ENCODE measurements at regions not wholly inside any gene's neighbourhood (a gene's known extent, or its start where the extent isn't known, plus 50 kb on each side); places are given as distances from the start of the nearest gene placed in this dataset.

GRCh38 chr15:68512052-68512451, 66.7 kb upstream of the CORO2B start:
- Histone ChIP-seq H2AK5ac (ENCODE audit: low read length, severe bottlenecking) (peak overlapping the region; percentile 1), H2BK120ac (ENCODE audit: low read depth, low read length) (no peak overlapping the region), H3K23ac (ENCODE audit: low read length in 2 of 2) (no peak overlapping the region), H3K36me3 (ENCODE audit: control insufficient read depth in 1 of 2, insufficient read depth in 2 of 2, low read depth in 1 of 2, low read length in 2 of 2) (no peaks in the 10 kb centered on the region), H2AFZ (ENCODE audit: low read depth, low read length) (no peak overlapping the region), H3K9me3 (ENCODE audit: control insufficient read depth, low read length) (peaks cover 4% of the 10 kb centered on the region), H2BK15ac (ENCODE audit: low read depth, poor library complexity, severe bottlenecking) (peak overlapping the region; percentile 44), H3K9ac (ENCODE audit: low read length) (no peak overlapping the region), H4K8ac (ENCODE audit: low read length) (no peak overlapping the region), H3K18ac (ENCODE audit: low read depth in 1 of 2, low read length in 2 of 2) (peak overlapping the region in 1 of 2 experiments; percentile 1), H3K27me3 (ENCODE audit: control insufficient read depth in 1 of 2, insufficient read depth in 1 of 2, low read length in 2 of 2) (peaks cover 0 to 29% of the 10 kb centered on the region in 2 experiments), H4K91ac (ENCODE audit: low read length) (no peak overlapping the region), H3K27ac (ENCODE audit: low read length, poor library complexity, severe bottlenecking) (no peak overlapping the region), H3K4me2 (ENCODE audit: low read length, poor library complexity, severe bottlenecking) (no peak overlapping the region), H3K4me1 (ENCODE audit: control insufficient read depth, insufficient read depth, low read depth, low read length) (peaks cover 4% of the 10 kb centered on the region), H3K14ac (ENCODE audit: low read length in 2 of 2) (no peak overlapping the region), H2BK5ac (ENCODE audit: low read depth, low read length, poor library complexity, severe bottlenecking) (no peak overlapping the region), H3K4ac (ENCODE audit: low read depth in 1 of 2, low read length in 2 of 2) (no peak overlapping the region), H2BK12ac (ENCODE audit: low read length in 2 of 2) (no peak overlapping the region), H3K79me1 (replicated peaks; ENCODE audit: low read length, poor library complexity, severe bottlenecking) (no peaks in the 10 kb centered on the region), H3K4me3 (ENCODE audit: insufficient read depth in 1 of 2, low read depth in 1 of 2, low read length in 2 of 2) (no peak overlapping the region)
- WGBS = 83% methylated on average over 6 of the region's 7 CpGs
- DNase-seq = no peak

DNA sequence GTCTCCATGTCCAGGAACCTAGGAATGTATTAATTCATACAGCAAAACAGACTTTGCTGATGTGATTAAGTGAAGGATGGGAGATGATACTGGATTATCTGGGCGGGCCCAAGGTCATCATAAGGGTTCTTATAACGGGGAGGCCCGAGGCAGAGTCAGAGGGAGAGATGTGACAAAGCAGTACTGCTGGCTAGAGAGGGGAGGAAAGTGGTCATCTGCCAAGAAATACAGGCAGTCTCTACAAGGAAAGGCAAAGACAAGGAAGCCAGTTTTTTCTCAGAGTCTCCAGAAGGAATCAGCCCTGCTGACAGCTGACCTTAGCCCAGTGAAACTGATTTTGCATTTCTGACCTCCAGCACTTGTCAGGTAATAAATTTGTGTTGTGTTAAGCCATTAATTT, 66.2 kb upstream of the CORO2B start:
- no peak overlapping the region for H2BK12ac ChIP-seq (ENCODE audit: low read length in 2 of 2)
- no peak overlapping the region for H2AK5ac ChIP-seq (ENCODE audit: low read length, severe bottlenecking)
- no peak overlapping the region for H3K9ac ChIP-seq (ENCODE audit: low read length)
- no peak for DNase-seq
- H2AFZ ChIP-seq (ENCODE audit: low read depth, low read length) = no peak overlapping the region
- no peaks in the 10 kb centered on the region for H3K79me1 ChIP-seq (replicated peaks; ENCODE audit: low read length, poor library complexity, severe bottlenecking)
- H2BK15ac ChIP-seq (ENCODE audit: low read depth, poor library complexity, severe bottlenecking) = no peak overlapping the region
- no peak overlapping the region for H3K23ac ChIP-seq (ENCODE audit: low read length in 2 of 2)
- no peak overlapping the region for H3K4me3 ChIP-seq (ENCODE audit: insufficient read depth in 1 of 2, low read depth in 1 of 2, low read length in 2 of 2)
- H3K36me3 ChIP-seq (ENCODE audit: control insufficient read depth in 1 of 2, insufficient read depth in 2 of 2, low read depth in 1 of 2, low read length in 2 of 2) = no peaks in the 10 kb centered on the region
- no peak overlapping the region for H3K4ac ChIP-seq (ENCODE audit: low read depth in 1 of 2, low read length in 2 of 2)
- H2BK5ac ChIP-seq (ENCODE audit: low read depth, low read length, poor library complexity, severe bottlenecking) = no peak overlapping the region
- 81% methylated on average over 3 of the region's 3 CpGs for WGBS
- H4K91ac ChIP-seq (ENCODE audit: low read length) = no peak overlapping the region
- no peak overlapping the region for H3K4me2 ChIP-seq (ENCODE audit: low read length, poor library complexity, severe bottlenecking)
- no peak overlapping the region for H3K18ac ChIP-seq (ENCODE audit: low read depth in 1 of 2, low read length in 2 of 2)
- H3K9me3 ChIP-seq (ENCODE audit: control insufficient read depth, low read length) = peaks cover 4% of the 10 kb centered on the region
- no peak overlapping the region for H3K27ac ChIP-seq (ENCODE audit: low read length, poor library complexity, severe bottlenecking)
- no peak overlapping the region for H2BK120ac ChIP-seq (ENCODE audit: low read depth, low read length)
- peaks cover 6% of the 10 kb centered on the region for H3K4me1 ChIP-seq (ENCODE audit: control insufficient read depth, insufficient read depth, low read depth, low read length)
- H3K27me3 ChIP-seq (ENCODE audit: control insufficient read depth in 1 of 2, insufficient read depth in 1 of 2, low read length in 2 of 2) = peaks cover 0 to 26% of the 10 kb centered on the region in 2 experiments
- no peak overlapping the region for H3K14ac ChIP-seq (ENCODE audit: low read length in 2 of 2)
- no peak overlapping the region for H4K8ac ChIP-seq (ENCODE audit: low read length)

GRCh38 chr15:68515371-68516095, 63.3 kb upstream of the CORO2B start:
- Histone ChIP-seq H4K91ac (ENCODE audit: low read length) (peak overlapping the region; percentile 69), H2AFZ (ENCODE audit: low read depth, low read length) (no peak overlapping the region), H3K27me3 (ENCODE audit: control insufficient read depth in 1 of 2, insufficient read depth in 1 of 2, low read length in 2 of 2) (peaks cover 0 to 12% of the 10 kb centered on the region in 2 experiments), H2BK120ac (ENCODE audit: low read depth, low read length) (no peak overlapping the region), H2BK15ac (ENCODE audit: low read depth, poor library complexity, severe bottlenecking) (no peak overlapping the region), H3K14ac (ENCODE audit: low read length in 2 of 2) (no peak overlapping the region), H3K27ac (ENCODE audit: low read length, poor library complexity, severe bottlenecking) (no peak overlapping the region), H2BK5ac (ENCODE audit: low read depth, low read length, poor library complexity, severe bottlenecking) (no peak overlapping the region), H3K9ac (ENCODE audit: low read length) (no peak overlapping the region), H3K9me3 (ENCODE audit: control insufficient read depth, low read length) (peaks cover 4% of the 10 kb centered on the region), H3K36me3 (ENCODE audit: control insufficient read depth in 1 of 2, insufficient read depth in 2 of 2, low read depth in 1 of 2, low read length in 2 of 2) (no peaks in the 10 kb centered on the region), H2AK5ac (ENCODE audit: low read length, severe bottlenecking) (peak overlapping the region; percentile 21), H3K18ac (ENCODE audit: low read depth in 1 of 2, low read length in 2 of 2) (peak overlapping the region in 1 of 2 experiments; percentile 7), H3K4me1 (ENCODE audit: control insufficient read depth, insufficient read depth, low read depth, low read length) (peaks cover 12% of the 10 kb centered on the region), H3K23ac (ENCODE audit: low read length in 2 of 2) (peak overlapping the region in 1 of 2 experiments; percentile 11), H3K4ac (ENCODE audit: low read depth in 1 of 2, low read length in 2 of 2) (no peak overlapping the region), H2BK12ac (ENCODE audit: low read length in 2 of 2) (no peak overlapping the region), H4K8ac (ENCODE audit: low read length) (no peak overlapping the region), H3K79me1 (replicated peaks; ENCODE audit: low read length, poor library complexity, severe bottlenecking) (no peaks in the 10 kb centered on the region), H3K4me2 (ENCODE audit: low read length, poor library complexity, severe bottlenecking) (no peak overlapping the region), H3K4me3 (ENCODE audit: insufficient read depth in 1 of 2, low read depth in 1 of 2, low read length in 2 of 2) (no peak overlapping the region)
- no peak for DNase-seq
- whole genome bisulfite sequencing = 86% methylated on average over 6 of the region's 6 CpGs

DNA sequence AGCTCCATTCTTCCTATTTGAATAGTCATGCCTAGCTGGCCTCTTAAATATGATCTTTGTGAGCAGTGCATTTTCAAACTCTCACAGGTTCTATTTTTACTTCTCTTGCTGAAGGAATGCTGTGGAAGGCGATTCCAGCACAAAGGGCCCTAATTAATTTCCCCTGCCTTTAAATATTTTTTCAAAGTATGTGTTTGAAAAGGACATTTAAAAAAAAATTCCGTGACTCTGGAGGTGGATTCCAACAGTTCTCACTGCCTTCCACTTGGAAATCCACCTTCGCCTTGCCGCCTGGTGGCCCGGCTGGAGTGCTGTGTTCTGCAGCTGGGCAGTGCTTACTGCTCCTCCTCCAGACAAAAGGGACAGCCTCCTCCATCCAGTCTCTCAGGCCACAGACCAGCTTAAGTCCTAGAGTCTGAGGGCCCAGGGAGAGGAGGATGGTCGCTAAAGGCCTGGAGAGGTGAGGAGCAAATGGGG, 61.5 kb upstream of the CORO2B start:
- DNase-seq = no peak
- H2AFZ ChIP-seq (ENCODE audit: low read depth, low read length) = no peak overlapping the region
- H4K91ac ChIP-seq (ENCODE audit: low read length) = no peak overlapping the region
- H3K9ac ChIP-seq (ENCODE audit: low read length) = no peak overlapping the region
- no peak overlapping the region for H2BK120ac ChIP-seq (ENCODE audit: low read depth, low read length)
- no peak overlapping the region for H3K14ac ChIP-seq (ENCODE audit: low read length in 2 of 2)
- peak overlapping the region in 1 of 2 experiments; percentile 54 for H3K18ac ChIP-seq (ENCODE audit: low read depth in 1 of 2, low read length in 2 of 2)
- H2AK5ac ChIP-seq (ENCODE audit: low read length, severe bottlenecking) = peak overlapping the region; percentile 12
- 82% methylated on average over 5 of the region's 6 CpGs for WGBS
- no peak overlapping the region for H3K23ac ChIP-seq (ENCODE audit: low read length in 2 of 2)
- H2BK15ac ChIP-seq (ENCODE audit: low read depth, poor library complexity, severe bottlenecking) = no peak overlapping the region
- H3K4ac ChIP-seq (ENCODE audit: low read depth in 1 of 2, low read length in 2 of 2) = peak overlapping the region in 1 of 2 experiments; percentile 63
- H3K79me1 ChIP-seq (replicated peaks; ENCODE audit: low read length, poor library complexity, severe bottlenecking) = no peaks in the 10 kb centered on the region
- no peak overlapping the region for H2BK5ac ChIP-seq (ENCODE audit: low read depth, low read length, poor library complexity, severe bottlenecking)
- peaks cover 4% of the 10 kb centered on the region for H3K9me3 ChIP-seq (ENCODE audit: control insufficient read depth, low read length)
- H3K36me3 ChIP-seq (ENCODE audit: control insufficient read depth in 1 of 2, insufficient read depth in 2 of 2, low read depth in 1 of 2, low read length in 2 of 2) = no peaks in the 10 kb centered on the region
- peaks cover 8% of the 10 kb centered on the region for H3K4me1 ChIP-seq (ENCODE audit: control insufficient read depth, insufficient read depth, low read depth, low read length)
- peak overlapping the region; percentile 56 for H3K27ac ChIP-seq (ENCODE audit: low read length, poor library complexity, severe bottlenecking)
- no peak overlapping the region for H3K4me3 ChIP-seq (ENCODE audit: insufficient read depth in 1 of 2, low read depth in 1 of 2, low read length in 2 of 2)
- peak overlapping the region in 1 of 2 experiments; percentile 7 for H2BK12ac ChIP-seq (ENCODE audit: low read length in 2 of 2)
- H3K4me2 ChIP-seq (ENCODE audit: low read length, poor library complexity, severe bottlenecking) = no peak overlapping the region
- H3K27me3 ChIP-seq (ENCODE audit: control insufficient read depth in 1 of 2, insufficient read depth in 1 of 2, low read length in 2 of 2) = peaks cover 0 to 12% of the 10 kb centered on the region in 2 experiments
- peak overlapping the region; percentile 62 for H4K8ac ChIP-seq (ENCODE audit: low read length)
